Tibial nerve (tissue), 4 donors: ENCODE measurements at regions not wholly inside any gene's neighbourhood (a gene's known extent, or its start where the extent isn't known, plus 50 kb on each side); places are given as distances from the start of the nearest gene placed in this dataset.

Experiments
- CTCF ChIP-seq, 5 experiments: fragments of 200-600 bp in 3 of 5; fragments of 450-650 bp in 2 of 5; sonication (generic) in 3 of 5; IDR thresholded peaks; one replicate each; pipeline ENCODE4 v1.5.1; 2016 to 2019; ENCODE audit warnings: antibody characterized with exemption in 5 of 5, mild to moderate bottlenecking in 3 of 5, moderate library complexity in 2 of 5
- EP300 ChIP-seq, 2 donors: sonication (generic); formaldehyde crosslinking; IDR thresholded peaks; one replicate each; pipeline ENCODE4 v1.6.1; 2017; ENCODE audit warnings: antibody characterized with exemption in 2 of 2, mild to moderate bottlenecking in 1 of 2

- TF ChIP-seq CTCF (IDR thresholded peaks at IDR 0.05) (no peak), EP300 (IDR thresholded peaks at IDR 0.05) (no peak)
Observed at GRCh38 chr6:112563368-112563767, 216.2 kb downstream of the RFPL4B start.
